HG02798 (cell line): ENCODE measurements at regions not wholly inside any gene's neighbourhood (a gene's known extent, or its start where the extent isn't known, plus 50 kb on each side); places are given as distances from the start of the nearest gene placed in this dataset.
A peak's percentile ranks its signal among the peaks of the same experiment; 100 is the strongest.

ENCODE experiments used
- ATAC-seq: cut with Tn5 transposase; IDR thresholded peaks from one replicate; pipeline ENCODE4 v1.9.1; 2021; ENCODE audit warnings: mild to moderate bottlenecking; ENCODE audit not compliant: unreplicated experiment, poor library complexity

DNA sequence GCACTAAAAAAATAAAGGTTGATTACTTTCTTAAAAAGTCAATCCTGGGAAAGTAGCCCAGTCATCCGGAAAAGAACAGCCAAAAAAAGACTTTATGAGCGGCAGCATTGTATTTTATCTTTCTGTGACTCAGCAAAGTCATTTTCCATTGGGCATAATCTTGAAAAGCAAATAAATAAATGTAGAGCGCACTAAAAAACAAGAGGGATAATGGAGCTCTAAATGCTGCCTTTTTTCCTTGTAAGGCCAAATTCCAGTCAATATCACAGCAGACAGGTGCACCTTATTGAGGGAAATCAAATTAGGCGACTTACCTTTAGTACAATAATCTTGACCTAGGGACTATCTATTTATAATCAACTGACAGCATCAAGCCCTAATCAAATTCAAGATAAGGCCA, 266.8 kb downstream of the MTRR start:
- ATAC-seq = no peak

DNA sequence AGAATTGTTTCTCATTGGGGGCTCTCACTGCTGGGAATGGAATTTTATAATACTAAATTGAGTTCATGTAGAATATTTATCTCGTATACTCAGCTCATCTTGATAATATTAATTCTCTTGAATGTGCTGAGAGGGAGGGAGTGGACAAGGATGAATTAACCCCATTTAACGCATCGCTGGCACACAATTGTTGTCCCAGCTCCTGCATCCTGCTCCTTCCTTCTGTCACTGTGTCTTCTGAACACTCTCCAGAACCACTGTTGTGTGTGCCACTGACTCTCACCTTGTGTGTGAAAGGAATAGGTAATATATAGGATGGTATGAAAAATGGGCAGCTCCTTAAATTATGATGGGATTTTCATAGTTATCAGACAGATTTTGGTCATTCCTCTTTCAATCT, 267.3 kb downstream of the MTRR start:
- ATAC-seq = no peak

DNA sequence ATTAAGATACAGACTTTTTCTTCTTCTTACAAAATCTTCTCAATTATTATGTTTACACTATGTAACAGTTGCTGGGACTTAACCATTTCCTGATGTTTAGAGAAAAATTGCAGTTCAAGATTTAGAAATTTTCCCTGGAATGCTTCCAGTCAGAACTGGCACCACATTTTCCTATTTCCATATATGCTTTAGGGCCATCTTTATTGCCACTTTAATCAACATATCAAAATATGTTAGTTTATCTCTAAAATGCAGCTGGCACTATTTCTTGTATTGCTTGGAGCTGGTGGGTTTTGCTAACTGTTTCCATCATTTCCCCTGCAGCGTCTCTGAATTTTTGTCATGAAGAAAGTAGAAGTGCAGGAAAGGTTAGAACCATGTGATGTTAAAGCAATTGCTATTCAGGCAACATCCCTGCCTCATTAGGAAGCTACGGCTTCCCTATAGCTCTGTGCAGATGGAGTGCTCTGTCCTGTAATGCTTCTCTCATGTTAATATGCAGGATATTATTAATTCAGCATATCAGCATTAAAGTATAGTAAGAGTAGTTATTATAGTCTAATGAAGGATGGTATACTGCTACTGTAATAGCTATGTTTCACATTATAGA, 269.1 kb downstream of the MTRR start:
- no peak for ATAC-seq

DNA sequence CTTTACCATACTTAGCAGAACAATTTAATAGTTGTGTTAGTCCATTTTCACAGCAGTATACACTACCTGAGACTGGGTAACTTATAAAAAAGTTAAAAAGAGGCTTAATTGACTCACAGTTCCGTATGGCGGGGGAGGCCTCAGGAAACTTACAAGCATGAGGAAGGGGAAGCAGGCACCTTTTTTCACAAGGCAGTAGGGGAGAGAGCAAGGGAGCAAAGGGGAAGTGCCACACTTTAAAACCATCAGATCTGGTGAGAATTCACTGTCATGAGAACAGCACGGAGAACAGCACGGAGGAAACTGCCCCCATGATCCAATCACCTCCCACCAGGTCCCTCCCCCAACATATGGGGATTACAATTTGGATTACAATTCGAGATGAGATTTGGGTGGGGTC, 269.9 kb downstream of the MTRR start:
- no peak for ATAC-seq

DNA sequence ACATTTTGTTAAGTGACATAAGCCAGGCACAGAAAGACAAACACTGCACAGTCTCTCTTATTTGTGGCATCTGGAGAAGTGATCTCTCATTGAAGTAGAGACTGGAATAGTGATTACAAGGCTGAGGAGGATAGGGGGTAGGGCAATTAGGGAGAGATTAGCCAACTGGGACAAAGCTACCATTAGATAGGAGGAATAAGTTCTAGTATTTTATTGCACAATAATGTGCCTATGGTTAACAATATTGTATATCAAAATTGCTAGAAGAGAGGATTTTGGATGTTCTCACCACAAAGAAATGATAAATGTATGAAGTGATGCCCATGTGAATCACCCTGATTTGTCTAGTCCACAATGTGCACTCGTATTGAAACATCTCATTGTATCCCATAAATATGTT, 281.8 kb downstream of the MTRR start:
- ATAC-seq = no peak

DNA sequence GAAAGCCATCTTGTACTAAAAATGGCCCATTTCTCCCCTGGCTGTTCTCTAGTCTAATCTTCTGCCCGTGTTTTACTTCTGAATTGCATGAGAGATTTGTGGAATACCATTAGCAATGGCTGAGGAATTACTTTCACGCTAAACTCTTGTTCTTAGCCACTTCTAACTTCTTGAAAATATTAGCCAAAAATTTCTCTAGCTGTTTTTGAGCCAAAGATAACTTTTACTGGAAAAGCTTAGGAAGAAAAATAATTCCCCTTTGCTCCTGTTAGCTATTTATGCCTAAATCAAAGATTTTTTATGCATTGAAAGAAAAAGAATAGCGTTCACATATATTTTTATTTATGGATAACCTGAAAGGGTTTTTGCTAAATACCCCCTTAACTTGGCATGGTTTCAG, 287.8 kb downstream of the MTRR start:
- no peak for ATAC-seq

DNA sequence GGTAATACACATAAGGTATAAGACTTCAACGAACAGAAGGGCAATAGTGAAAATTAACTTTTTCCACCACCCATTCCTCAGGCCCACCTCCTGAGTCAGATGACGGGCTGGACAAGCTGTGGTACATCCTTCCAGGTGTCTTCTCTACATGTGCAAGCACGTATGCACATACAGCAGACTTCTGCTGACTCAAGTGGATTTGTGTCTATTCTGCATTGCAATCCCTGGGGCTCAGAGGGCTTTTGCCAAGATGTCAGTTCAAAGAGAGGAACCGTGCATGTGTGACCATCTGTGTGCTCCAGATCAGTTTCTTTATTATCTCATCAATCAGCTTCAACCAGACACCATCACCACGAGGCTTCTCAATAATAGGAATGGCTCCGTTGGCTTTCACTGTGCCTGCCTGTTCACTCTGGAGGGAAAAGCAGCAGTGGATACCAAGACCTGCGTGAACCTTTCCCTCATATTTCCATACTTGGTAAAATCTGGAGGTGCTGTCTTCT, 288.4 kb downstream of the MTRR start:
- ATAC-seq = no peak

DNA sequence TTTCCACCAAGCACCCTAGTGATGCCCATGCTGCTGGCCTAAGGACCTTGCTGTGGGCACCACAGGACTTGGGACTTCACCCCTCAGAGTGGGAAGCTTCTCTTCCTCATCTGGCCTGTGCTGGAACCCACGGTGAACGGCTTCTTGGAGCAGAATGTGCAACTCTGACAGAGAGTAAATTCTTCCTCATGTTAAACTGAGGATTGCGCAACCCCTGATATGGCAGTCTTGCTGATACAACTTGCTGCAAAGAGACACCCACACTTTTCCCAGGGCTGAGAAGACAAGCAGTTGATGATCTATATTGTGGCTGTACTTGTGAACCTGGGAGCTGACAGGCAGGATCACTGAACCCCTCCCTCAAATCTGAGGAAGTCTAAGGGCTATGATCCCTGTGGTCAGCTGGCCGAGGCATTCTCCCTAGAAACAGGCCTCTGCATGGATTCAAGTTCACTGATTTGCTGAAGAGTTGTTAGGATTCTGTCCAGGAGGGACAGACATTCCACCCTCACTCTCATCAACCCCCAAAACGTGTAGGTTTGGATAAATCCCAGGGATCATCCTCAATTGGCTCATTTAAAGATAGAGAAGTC, 307.2 kb downstream of the MTRR start:
- no peak for ATAC-seq

DNA sequence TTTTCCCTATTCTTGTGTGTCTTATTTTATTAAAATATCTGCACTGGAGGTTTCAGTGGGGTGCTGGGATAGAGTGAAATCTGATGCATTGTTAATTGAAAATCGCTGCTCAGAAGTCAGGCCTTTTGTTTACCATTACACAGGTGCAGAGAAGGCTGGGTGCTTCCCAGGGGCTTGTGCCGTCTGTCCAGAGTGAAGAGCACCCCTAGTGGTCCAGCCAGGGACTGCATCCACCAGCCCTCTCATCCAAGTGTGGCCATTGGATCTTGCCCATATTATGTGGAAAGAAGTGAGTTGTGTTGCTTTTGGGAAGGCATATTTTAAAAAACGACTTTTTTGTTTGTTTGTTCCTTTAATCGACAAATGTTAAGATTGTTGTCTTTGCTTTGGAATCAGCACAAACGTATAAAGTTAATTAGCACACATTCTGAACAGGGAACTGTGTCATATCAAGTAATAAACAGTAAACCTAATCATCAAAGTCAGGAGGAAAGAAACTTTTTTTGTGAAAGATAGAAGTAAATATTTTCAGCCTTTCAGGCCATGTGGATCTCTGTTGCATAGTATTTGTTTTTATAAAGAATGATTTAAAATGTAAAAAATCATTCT, 315.6 kb downstream of the MTRR start:
- ATAC-seq = peak; percentile 96

DNA sequence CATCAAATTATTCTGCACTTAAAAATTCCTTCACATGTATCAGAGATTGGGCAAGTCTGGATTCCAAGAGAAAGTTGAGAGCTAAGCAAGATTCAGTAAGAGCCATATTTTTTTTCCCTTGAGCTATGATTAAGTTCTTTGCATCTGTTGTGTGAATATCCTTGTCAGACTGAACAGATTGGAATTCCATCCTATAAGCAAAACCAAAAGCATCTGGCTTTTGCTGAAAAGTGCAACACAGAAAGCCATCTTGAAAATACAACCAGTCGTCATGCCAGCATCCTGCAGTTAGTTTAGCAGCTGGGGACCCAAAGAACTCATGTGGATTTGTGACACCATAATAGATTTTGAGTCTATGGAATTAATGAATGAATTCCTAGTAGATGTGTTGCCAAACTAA, 316.9 kb downstream of the MTRR start:
- no peak for ATAC-seq

DNA sequence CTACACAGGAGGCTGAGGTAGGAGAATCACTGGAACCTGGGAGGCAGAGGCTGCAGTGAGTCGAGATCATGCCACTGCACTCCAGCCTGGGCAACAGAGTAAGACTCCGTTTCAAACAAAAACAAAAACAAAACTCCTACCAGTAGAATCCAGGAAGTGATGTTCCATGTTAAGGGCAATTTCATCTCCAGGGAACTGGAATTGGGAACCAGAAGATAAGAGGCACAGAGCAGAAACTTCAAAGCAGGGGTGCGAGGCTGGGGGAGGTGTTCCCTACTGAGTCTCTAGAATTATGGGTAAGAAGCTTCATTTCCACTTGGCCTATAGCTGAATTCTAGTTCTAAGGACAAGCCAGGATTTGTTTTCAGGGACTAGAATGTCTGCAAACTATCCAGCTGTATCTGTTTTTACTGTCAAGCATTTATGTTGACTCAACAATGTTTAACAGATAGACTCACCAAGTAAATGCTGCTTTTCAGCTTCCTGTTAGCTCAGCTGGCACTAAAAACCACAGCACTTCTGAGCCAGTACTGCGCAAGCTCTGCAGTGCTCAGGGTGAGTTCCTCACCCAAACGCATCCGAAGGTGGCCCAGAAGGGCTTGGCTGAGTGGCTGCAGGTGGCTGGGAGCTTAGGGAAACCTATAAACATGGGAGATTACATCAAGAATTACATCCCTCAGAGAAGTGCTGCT, 320.1 kb downstream of the MTRR start:
- ATAC-seq = no peak

DNA sequence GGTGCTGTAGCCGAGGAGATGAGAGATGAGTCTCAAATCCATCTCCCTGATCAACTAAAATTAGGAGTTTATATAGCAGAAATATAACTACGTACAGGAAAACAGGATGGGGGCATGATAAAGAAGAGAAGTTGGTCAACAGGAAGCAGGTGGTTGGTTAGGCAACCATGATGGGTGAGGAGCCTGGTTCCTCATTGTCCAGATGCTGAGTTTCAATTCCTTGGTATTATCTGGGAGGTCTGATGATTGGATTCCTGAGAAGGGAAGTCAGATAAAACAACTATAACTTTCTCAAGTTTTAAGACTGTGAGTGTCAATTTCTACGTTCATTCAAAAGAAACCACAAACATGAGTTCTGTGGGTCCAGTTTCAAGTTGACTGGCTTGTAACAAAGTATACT, 323.9 kb downstream of the MTRR start:
- ATAC-seq = no peak

DNA sequence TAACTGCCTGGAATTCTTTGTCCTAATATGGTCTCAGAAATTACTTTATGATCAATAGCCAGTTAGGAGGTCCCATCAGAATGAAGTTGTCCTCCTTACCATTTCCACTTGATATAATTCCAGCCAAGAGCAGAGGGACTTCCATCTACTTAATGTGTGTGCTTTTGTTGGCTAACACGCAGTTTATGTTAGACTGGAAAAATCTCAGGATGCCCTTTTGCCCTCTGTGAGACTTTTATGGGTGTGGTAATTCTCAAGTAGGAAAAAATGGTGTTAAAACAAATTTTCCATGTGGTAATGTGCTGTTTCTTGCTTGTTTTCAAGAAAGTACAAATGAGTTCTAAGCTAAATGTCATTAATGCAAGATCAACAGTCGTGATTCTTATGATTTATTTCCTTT, 327.1 kb downstream of the MTRR start:
- no peak for ATAC-seq

DNA sequence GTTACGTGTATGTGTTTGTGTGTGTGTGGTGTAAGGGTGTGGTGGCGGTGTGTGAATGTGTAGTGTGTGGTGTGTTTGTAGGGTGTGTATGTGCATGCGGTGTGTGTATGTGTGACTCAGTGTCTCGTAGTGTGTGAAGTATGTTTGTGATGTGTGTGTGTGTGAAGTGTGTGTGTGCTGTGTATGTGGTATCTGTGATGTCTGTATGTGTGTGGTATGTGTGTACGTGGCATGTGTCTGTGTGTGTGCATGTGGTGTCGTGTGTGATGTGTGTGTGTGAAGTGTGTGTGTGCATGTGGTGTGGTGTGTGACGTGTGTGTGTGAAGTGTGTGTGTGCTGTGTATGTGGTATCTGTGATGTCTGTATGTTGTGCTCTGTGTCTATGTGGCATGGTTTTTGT, 339.4 kb downstream of the MTRR start:
- ATAC-seq = no peak

DNA sequence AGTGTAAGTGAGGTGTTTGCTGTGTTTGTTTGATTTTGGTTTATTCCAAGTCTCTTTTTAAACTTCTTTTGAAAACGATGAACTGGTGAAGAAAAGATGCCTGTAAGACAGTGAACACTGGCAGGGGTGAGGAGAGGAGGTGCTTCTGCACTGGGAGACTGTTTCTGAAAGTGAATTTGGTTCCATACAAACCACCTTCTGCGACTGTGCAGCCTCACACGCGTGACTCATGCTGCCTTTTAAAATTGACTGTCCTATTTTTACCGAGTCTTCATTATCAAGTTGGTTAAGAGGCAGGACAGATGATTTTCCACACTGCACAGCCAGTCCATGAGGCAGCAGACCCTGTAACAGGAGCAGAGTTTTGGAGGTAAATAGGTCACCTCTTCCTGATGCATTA, 340.6 kb downstream of the MTRR start:
- no peak for ATAC-seq

DNA sequence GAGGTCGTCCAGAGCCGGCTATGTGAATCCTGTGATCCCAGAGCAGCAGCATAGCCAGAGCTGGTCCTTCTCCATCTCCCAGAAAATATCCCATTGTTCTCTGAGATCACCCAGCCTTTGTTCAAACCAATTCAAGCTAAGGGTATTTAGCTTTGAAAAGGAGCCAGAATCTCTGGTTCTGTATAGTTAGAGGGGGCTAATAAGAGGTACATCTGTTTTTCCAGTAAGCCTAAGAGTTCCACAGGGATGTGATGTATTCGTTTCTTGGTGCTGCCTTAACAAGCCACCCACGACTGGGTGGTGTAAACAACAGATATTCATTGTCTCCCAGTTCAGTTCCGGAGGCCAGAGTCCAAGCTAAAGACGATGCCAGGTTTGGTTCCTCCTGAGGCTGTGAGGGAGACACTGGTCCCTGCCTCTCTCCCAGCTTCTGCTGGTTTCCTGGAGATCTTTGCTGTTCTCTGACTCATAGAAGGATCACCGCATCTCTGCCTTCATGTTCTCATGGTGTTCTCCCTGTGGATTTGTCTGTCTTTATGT, 344.8 kb downstream of the MTRR start:
- no peak for ATAC-seq

DNA sequence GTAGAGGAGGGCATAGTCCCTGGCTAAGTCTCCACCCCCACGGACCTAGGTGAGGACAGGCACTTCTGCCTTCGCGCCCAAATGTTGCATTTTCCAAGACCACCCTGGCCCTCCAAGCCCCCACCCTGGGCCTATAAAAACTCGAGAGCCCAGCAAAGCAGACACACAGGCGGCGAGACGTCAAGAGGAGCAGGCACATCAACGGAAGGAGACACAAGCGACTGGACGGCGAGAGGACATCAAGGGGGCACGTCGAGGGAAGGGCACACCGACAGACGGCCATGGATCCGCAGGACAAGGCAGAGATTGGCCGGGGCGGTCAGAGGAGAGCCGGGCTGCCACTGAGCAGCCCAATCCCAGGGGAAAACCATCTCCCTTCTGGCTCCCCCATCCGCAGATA, 348.0 kb downstream of the MTRR start:
- ATAC-seq = no peak

DNA sequence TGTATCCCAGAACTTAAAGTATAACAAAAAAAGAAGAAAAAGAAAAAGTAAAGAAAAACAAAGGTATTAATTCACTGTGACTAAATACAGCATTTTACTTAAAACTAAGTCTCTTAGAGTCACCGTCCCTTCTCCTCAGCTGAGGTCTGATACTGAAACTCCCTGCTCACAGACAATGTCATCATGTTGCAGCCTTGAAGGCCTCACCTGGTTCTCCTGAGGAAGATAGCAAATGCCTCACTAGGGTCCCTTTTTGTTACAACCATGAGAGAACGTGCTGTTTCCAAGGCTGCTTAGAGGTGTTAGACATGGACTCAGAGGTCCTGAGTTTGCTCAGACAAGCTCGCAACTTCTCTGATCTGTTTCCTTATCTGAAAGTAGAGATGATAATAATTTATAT, 357.2 kb downstream of the MTRR start:
- no peak for ATAC-seq

DNA sequence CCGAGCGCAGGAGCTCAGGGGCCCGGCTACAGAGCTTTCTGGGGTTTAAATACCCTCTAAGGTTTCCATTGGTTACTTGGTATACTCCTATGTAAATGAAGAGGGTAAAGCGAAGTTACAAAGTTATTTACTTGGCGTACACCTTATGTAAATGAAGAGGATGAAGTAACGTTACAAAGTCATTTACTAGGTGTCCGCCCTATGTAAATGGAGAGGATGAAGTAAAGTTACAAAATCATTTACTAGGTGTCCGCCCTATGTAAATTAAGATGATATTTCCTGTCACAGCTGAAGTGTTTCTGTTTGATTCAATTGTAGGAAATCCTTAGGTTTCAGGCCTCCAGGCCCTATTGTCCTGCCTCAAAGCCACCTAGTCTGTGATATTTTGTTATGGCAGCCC, 358.2 kb downstream of the MTRR start:
- no peak for ATAC-seq

DNA sequence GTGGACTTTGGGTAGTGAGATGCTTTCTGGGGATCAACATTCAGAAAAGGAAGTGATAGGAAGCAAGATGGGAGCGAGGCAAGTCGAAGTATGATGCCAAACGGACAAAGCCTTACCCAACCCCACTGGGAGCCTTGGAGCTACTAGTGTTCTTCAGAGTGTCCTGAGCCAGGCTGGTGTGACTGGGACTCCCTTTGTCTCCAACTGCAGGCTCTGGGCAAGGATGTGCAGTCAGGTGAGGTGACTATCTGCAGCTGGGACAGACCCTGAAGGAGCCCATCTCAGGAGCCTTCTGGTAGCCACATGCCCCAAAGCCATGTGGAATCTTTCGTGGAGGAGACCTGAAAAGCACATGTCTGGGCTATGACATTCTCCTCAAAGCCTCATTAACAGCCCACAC, 360.6 kb downstream of the MTRR start:
- no peak for ATAC-seq

DNA sequence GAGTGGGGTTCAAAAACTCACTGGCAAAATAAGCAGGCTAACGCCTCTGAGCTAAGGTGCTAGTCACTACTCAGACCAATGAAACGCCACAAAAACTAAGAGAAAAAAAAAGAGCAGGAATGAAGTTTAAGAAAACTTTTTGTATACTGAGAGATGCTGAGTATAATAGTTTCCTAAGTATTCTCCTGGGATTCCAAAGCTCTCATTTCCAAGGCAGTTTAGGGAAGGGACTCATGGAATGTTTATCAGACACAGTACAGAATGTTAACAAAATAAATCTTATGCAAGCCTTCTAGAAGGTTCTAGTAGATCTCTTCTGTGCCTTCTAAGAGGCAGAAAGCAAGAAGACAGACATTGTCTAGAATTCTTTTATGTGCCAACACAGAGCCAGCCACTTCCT, 361.9 kb downstream of the MTRR start:
- ATAC-seq = no peak
